C4-2B (cell line): ENCODE measurements at regions not wholly inside any gene's neighbourhood (a gene's known extent, or its start where the extent isn't known, plus 50 kb on each side); places are given as distances from the start of the nearest gene placed in this dataset.

Experiments
- ZFX ChIP-seq: fragments of 450-650 bp; IDR thresholded peaks from 2 replicates; pipeline ENCODE4 v1.6.1; 2017
- TF ChIP-seq, protein P1 (sequence below): fragments of 450-650 bp; conservative IDR thresholded peaks from 2 replicates; pipeline ENCODE4 v1.5.1; 2017; ENCODE audit warnings: mild to moderate bottlenecking

DNA sequence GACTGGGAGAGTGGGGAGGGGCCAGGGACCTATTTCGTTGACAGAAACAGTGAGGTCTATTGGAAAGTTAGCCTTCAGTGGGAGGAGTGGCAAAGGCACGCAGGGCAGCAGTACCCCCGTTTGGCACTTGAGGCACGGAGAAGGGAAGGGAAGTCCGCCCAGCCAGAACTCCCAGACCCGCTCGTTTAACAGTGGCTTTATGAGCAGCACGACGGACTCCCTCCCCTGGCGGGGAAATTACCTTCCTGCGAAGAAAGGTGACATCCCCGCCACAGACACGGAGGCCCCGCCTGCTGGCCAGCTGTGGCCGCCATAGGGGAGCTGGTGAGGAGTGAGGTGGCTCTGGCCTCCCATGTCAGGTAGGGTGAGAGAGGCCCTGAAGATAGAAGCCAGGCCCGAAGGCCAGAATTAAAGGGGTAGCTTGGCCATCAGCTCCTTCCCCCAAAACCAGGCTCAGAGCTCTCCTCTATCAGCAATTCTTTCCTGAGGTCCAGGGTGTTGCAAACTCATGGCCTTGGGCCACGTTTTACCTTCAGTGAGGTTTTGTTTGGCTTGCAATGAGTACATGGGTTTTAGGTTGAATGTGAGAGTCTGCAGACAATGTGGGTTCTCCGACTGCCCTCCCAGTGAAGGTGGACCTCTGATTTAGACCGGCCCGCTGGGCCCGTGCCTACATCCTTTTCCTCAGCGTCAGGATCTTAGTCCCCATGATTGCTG lies 123.7 kb downstream of the MRPL14 start:
- TF ChIP-seq, protein P1, sequence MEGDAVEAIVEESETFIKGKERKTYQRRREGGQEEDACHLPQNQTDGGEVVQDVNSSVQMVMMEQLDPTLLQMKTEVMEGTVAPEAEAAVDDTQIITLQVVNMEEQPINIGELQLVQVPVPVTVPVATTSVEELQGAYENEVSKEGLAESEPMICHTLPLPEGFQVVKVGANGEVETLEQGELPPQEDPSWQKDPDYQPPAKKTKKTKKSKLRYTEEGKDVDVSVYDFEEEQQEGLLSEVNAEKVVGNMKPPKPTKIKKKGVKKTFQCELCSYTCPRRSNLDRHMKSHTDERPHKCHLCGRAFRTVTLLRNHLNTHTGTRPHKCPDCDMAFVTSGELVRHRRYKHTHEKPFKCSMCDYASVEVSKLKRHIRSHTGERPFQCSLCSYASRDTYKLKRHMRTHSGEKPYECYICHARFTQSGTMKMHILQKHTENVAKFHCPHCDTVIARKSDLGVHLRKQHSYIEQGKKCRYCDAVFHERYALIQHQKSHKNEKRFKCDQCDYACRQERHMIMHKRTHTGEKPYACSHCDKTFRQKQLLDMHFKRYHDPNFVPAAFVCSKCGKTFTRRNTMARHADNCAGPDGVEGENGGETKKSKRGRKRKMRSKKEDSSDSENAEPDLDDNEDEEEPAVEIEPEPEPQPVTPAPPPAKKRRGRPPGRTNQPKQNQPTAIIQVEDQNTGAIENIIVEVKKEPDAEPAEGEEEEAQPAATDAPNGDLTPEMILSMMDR, result no peak
- TF ChIP-seq ZFX, result no peak
